H9 (cell line): ENCODE measurements at regions not wholly inside any gene's neighbourhood (a gene's known extent, or its start where the extent isn't known, plus 50 kb on each side); places are given as distances from the start of the nearest gene placed in this dataset.

Experiments
- DNase-seq: peaks from one replicate; pipeline ENCODE4 v3.0.0-alpha.2; 2017
- H2AFZ ChIP-seq: one replicate; pipeline ENCODE4 v1.6.1; 2013; ENCODE audit warnings: mild to moderate bottlenecking, low read length, control low read depth, moderate library complexity
- H2AK5ac ChIP-seq: 2 replicates; pipeline ENCODE4 v1.6.1; 2013; ENCODE audit warnings: low read length, control low read depth, mixed read lengths; ENCODE audit not compliant: insufficient read length
- H2BK120ac ChIP-seq: one replicate; pipeline ENCODE4 v1.6.1; 2013; ENCODE audit warnings: low read depth, mild to moderate bottlenecking, low read length, control low read depth, inconsistent platforms; ENCODE audit not compliant: poor library complexity, severe bottlenecking
- H2BK12ac ChIP-seq: 2 replicates; pipeline ENCODE4 v1.6.1; 2013; ENCODE audit warnings: low read length, control low read depth, mixed read lengths, low read depth; ENCODE audit not compliant: insufficient read length
- H2BK15ac ChIP-seq: 2 replicates; pipeline ENCODE4 v1.6.1; 2013; ENCODE audit warnings: low read depth, low read length, control low read depth
- H2BK20ac ChIP-seq: one replicate; pipeline ENCODE4 v1.6.1; 2013; ENCODE audit warnings: low read depth, mild to moderate bottlenecking, low read length, control low read depth, inconsistent platforms; ENCODE audit not compliant: poor library complexity, severe bottlenecking
- H2BK5ac ChIP-seq: 2 replicates; pipeline ENCODE4 v1.6.1; 2013; ENCODE audit warnings: low read length, control low read depth, mixed read lengths; ENCODE audit not compliant: insufficient read length
- H3K14ac ChIP-seq: 2 replicates; pipeline ENCODE4 v1.6.1; 2013; ENCODE audit warnings: low read length, control low read depth; ENCODE audit not compliant: insufficient read depth
- H3K18ac ChIP-seq: 2 replicates; pipeline ENCODE4 v1.6.1; 2013; ENCODE audit warnings: low read depth, mild to moderate bottlenecking, mixed read lengths, low read length, control low read depth; ENCODE audit not compliant: insufficient read length
- H3K23ac ChIP-seq: 2 replicates; pipeline ENCODE4 v1.6.1; 2013; ENCODE audit warnings: low read length, control low read depth, mixed read lengths, low read depth; ENCODE audit not compliant: insufficient read length
- H3K23me2 ChIP-seq: 2 replicates; pipeline ENCODE4 v1.6.1; 2013; ENCODE audit warnings: low read depth, mild to moderate bottlenecking, mixed read lengths, low read length, control low read depth; ENCODE audit not compliant: insufficient read length, poor library complexity, severe bottlenecking
- H3K27ac ChIP-seq: 2 replicates; pipeline ENCODE4 v1.5.1; 2013; ENCODE audit warnings: low read length, control low read depth, mixed read lengths, low read depth; ENCODE audit not compliant: insufficient read length
- H3K27me3 ChIP-seq: 2 replicates; pipeline ENCODE4 v1.6.1; 2013; ENCODE audit warnings: low read length, control low read depth, inconsistent platforms; ENCODE audit not compliant: insufficient read depth
- H3K4ac ChIP-seq: 2 replicates; pipeline ENCODE4 v1.6.1; 2013; ENCODE audit warnings: low read depth, mild to moderate bottlenecking, control low read depth, inconsistent platforms, low read length, moderate library complexity
- H3K4me1 ChIP-seq: 2 replicates; pipeline ENCODE4 v1.6.1; 2013; ENCODE audit warnings: low read length, control low read depth, inconsistent platforms; ENCODE audit not compliant: insufficient read depth
- H3K4me2 ChIP-seq: 2 replicates; pipeline ENCODE4 v1.6.1; 2013; ENCODE audit warnings: low read length, control low read depth, mixed read lengths; ENCODE audit not compliant: insufficient read length, insufficient read depth
- H3K56ac ChIP-seq: 2 replicates; pipeline ENCODE4 v1.6.1; 2013; ENCODE audit warnings: low read depth, mild to moderate bottlenecking, mixed read lengths, low read length, control low read depth; ENCODE audit not compliant: insufficient read length
- H3K79me1 ChIP-seq: 2 replicates; pipeline ENCODE4 v1.6.1; 2013; ENCODE audit warnings: low read depth, mild to moderate bottlenecking, moderate library complexity, low read length, control low read depth, inconsistent platforms; ENCODE audit not compliant: insufficient read depth, poor library complexity, severe bottlenecking
- H3K79me2 ChIP-seq: 2 replicates; pipeline ENCODE4 v1.6.1; 2013; ENCODE audit warnings: low read length, control low read depth, inconsistent platforms; ENCODE audit not compliant: insufficient read depth
- H3K9ac ChIP-seq: 2 replicates; pipeline ENCODE4 v1.6.1; 2013; ENCODE audit warnings: low read length, control low read depth, mixed read lengths; ENCODE audit not compliant: insufficient read length; ENCODE audit errors: extremely low read depth
- H3K9me3 ChIP-seq: one replicate; pipeline ENCODE4 v1.6.1; 2013; ENCODE audit warnings: low read depth, low read length, inconsistent platforms; ENCODE audit not compliant: control insufficient read depth
- H3T11ph ChIP-seq: one replicate; pipeline ENCODE4 v1.6.1; 2013; ENCODE audit warnings: mild to moderate bottlenecking, low read length, control low read depth, inconsistent platforms
- H4K20me1 ChIP-seq: one replicate; pipeline ENCODE4 v1.6.1; 2013; ENCODE audit not compliant: control insufficient read depth, insufficient read length, insufficient read depth
- H4K5ac ChIP-seq: 2 replicates; pipeline ENCODE4 v1.6.1; 2013; ENCODE audit warnings: low read depth, mild to moderate bottlenecking, mixed read lengths, low read length, control low read depth; ENCODE audit not compliant: insufficient read length
- H4K8ac ChIP-seq: replicated peaks from 2 replicates; pipeline ENCODE4 v1.6.1; 2013; ENCODE audit warnings: low read length, control low read depth, mixed read lengths, low read depth; ENCODE audit not compliant: insufficient read length
- H4K91ac ChIP-seq: 2 replicates; pipeline ENCODE4 v1.6.1; 2013; ENCODE audit warnings: low read depth, mild to moderate bottlenecking, moderate library complexity, mixed read lengths, low read length, control low read depth; ENCODE audit not compliant: insufficient read length
- H3K27ac Mint-ChIP-seq, 3 experiments: 2 replicates in 2 of 3; 3 replicates in 1 of 3; pipeline ENCODE4 v1.8.0; 2020 to 2021; ENCODE audit warnings: mixed read lengths in 3 of 3, mild to moderate bottlenecking in 1 of 3, moderate library complexity in 1 of 3
- H3K27me3 Mint-ChIP-seq: 2 replicates; pipeline ENCODE4 v1.8.0; 2021; ENCODE audit warnings: low read depth, mild to moderate bottlenecking, moderate library complexity, mixed read lengths
- H3K36me3 Mint-ChIP-seq, 3 experiments: 2 replicates in 2 of 3; 3 replicates in 1 of 3; pipeline ENCODE4 v1.8.0; 2020 to 2021; ENCODE audit warnings: low read depth in 3 of 3, mixed read lengths in 3 of 3; ENCODE audit not compliant: insufficient read depth in 1 of 3
- H3K4me1 Mint-ChIP-seq, 2 experiments: 2 replicates each; pipeline ENCODE4 v1.8.0; 2020; ENCODE audit warnings: mixed read lengths in 2 of 2
- H3K4me3 Mint-ChIP-seq, 2 experiments: 2 replicates in 1 of 2; 3 replicates in 1 of 2; pipeline ENCODE4 v1.8.0; 2020 to 2021; ENCODE audit warnings: mild to moderate bottlenecking in 2 of 2, mixed read lengths in 2 of 2, moderate library complexity in 1 of 2
- H3K9me3 Mint-ChIP-seq, 2 experiments: 2 replicates in 1 of 2; 3 replicates in 1 of 2; pipeline ENCODE4 v1.8.0; 2020; ENCODE audit warnings: mild to moderate bottlenecking in 2 of 2, mixed read lengths in 2 of 2, moderate library complexity in 1 of 2
- WGBS: extraction: QIAGEN DNeasy Blood & Tissue Kit; methylation state at CpG from one replicate; pipeline ENCODE4 v1.1.7; 2013; ENCODE audit warnings: missing lambda C conversion rate, low lambda C conversion rate, mixed read lengths; ENCODE audit not compliant: insufficient read length; ENCODE audit errors: extremely low coverage; 5-methylcytosine and 5-hydroxymethylcytosine counted together
- TF ChIP-seq, protein P1 (sequence below): fragments of 200-600 bp; sonication (generic); conservative IDR thresholded peaks from 3 replicates; pipeline ENCODE4 v1.8.0; 2021; ENCODE audit warnings: antibody characterized with exemption, mild to moderate bottlenecking

DNA sequence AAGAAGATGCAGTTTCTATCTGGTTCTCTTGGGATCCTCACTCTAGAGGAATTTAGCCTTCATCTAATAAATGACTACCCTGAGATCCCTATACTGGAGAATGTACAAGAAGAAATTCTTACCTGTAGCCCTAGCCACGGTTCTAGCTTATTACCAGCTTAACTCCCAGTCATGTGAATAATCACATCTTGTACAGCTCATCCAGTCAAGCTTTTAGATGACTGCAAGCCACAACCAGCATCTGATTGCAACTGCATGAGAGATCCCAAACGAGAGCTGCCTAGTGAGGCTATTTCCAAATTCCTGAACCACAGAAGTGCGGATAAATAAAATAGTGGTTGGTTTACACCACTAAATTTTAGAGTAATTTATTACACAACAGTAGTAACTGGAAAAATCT is 196.0 kb upstream of the CPHXL start:
- H3K4ac ChIP-seq = no peak overlapping the region
- H3K18ac ChIP-seq = no peak overlapping the region
- no peak overlapping the region for H2BK20ac ChIP-seq
- no peak overlapping the region for H2BK5ac ChIP-seq
- no peaks in the 10 kb centered on the region for H3K79me2 ChIP-seq
- no peak overlapping the region for H2AK5ac ChIP-seq
- Mint-ChIP-seq H3K27ac (no peak overlapping the region), H3K36me3 (no peaks in the 10 kb centered on the region), H3K27me3 (peaks cover 97% of the 10 kb centered on the region), H3K4me3 (no peak overlapping the region), H3K4me1 (peaks cover 28 to 34% of the 10 kb centered on the region in 2 experiments), H3K9me3 (no peaks in the 10 kb centered on the region; a peak in 1 of 5 replicates)
- H3K9ac ChIP-seq = no peak overlapping the region
- no peaks in the 10 kb centered on the region for H4K20me1 ChIP-seq
- no peak overlapping the region for H4K5ac ChIP-seq
- no peak overlapping the region for H2BK120ac ChIP-seq
- H3K27ac ChIP-seq = no peak overlapping the region
- no peak overlapping the region for H3K14ac ChIP-seq
- no CpG with 5 or more reads among the region's 3 CpGs for WGBS
- no peak overlapping the region for H2BK15ac ChIP-seq
- no peak overlapping the region for H3K56ac ChIP-seq
- no peaks in the 10 kb centered on the region for H3K23me2 ChIP-seq
- no peaks in the 10 kb centered on the region for H3K9me3 ChIP-seq
- no peak overlapping the region for H2BK12ac ChIP-seq
- H3K23ac ChIP-seq = no peak overlapping the region
- H4K8ac ChIP-seq = no peak overlapping the region
- H3K4me2 ChIP-seq = no peak overlapping the region
- no peak overlapping the region for H4K91ac ChIP-seq
- no peak overlapping the region for H3T11ph ChIP-seq
- H2AFZ ChIP-seq = no peak overlapping the region
- H3K79me1 ChIP-seq = no peaks in the 10 kb centered on the region
- H3K27me3 ChIP-seq = peaks cover 35% of the 10 kb centered on the region
- H3K4me1 ChIP-seq = no peaks in the 10 kb centered on the region; the same call in 1 of the 2 replicates
- DNase-seq = no peak
- TF ChIP-seq, protein P1, sequence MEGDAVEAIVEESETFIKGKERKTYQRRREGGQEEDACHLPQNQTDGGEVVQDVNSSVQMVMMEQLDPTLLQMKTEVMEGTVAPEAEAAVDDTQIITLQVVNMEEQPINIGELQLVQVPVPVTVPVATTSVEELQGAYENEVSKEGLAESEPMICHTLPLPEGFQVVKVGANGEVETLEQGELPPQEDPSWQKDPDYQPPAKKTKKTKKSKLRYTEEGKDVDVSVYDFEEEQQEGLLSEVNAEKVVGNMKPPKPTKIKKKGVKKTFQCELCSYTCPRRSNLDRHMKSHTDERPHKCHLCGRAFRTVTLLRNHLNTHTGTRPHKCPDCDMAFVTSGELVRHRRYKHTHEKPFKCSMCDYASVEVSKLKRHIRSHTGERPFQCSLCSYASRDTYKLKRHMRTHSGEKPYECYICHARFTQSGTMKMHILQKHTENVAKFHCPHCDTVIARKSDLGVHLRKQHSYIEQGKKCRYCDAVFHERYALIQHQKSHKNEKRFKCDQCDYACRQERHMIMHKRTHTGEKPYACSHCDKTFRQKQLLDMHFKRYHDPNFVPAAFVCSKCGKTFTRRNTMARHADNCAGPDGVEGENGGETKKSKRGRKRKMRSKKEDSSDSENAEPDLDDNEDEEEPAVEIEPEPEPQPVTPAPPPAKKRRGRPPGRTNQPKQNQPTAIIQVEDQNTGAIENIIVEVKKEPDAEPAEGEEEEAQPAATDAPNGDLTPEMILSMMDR = no peak
